Kidney capillary endothelial cell (primary cell): ENCODE measurements at regions not wholly inside any gene's neighbourhood (a gene's known extent, or its start where the extent isn't known, plus 50 kb on each side); places are given as distances from the start of the nearest gene placed in this dataset.

Experiments
- DNase-seq: peaks from one replicate; pipeline ENCODE4 v3.0.0-alpha.2; 2018; ENCODE audit warnings: low spot score

DNA sequence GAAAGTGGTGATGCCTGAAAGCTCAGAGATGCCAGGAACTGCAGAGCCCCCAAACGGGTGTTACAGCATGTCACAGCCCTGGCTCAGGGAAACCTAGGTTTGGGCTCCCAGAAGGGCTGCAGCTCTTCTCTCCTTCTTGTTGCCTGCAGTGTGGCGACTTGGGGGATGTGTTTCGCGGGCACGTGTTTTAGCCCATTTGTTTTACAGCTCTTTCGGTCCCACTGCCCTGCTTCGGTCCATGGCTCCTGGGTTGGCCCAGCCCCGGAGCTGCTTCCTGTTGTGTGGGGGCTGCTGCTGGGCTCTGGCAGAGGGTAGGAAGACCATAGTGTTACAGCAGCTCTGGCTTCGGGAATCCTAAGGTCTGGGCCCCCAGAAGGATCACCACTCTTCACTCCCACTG lies 222.9 kb upstream of the RIOK2 start:
- no peak for DNase-seq

DNA sequence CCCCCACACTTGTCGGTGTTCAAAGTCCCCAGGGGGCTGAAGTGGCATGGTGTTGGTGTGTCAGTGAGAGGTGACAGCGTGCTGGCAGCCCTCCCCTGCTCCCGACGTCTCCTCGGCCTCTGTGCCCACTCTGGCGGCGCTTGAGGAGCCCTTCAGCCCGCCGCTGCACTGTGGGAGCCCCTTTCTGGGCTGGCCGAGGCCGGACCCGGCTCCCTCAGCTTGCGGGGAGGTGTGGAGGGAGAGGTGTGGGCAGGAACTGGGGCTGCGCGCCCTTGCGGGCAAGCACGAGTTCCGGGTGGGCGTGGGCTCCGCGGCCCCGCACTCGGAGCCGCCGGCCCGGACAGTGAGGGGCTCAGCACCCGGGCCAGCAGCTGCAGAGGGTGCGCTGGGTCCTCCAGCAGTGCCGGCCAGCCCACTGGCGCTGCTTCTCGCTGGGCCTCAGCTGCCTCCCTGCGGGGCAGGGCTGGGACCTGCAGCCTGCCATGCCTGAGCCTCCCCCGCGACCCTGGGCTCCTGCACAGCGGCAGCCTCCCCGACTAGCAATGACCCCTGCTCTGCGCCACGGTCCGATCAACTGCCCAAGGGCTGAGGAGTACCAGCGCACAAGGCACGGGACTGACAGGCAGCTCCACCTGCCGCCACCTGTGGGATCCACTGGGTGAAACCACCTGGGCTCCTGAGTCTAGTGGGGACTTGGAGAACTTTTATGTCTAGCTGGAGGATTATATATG lies 224.1 kb upstream of the RIOK2 start:
- DNase-seq = no peak

DNA sequence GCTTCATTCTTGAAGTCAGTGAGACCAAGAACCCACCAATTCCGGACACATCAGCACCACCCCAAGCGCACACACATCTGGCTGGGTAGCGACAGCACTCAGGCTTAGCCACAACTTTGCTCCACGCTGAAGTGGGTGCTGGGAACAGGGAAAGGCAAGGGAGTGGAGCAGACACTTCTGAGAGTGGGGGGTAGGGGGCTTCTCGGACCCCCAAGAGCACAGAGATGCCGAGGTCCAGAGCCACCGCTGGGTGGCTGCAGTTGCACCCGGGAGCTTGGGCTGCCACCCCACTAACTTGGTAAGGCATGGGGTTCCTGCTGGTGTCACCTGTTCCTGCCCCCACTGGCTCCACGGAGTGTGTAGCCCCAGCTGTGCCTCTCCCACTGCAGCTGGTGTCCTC lies 225.3 kb upstream of the RIOK2 start:
- no peak for DNase-seq

DNA sequence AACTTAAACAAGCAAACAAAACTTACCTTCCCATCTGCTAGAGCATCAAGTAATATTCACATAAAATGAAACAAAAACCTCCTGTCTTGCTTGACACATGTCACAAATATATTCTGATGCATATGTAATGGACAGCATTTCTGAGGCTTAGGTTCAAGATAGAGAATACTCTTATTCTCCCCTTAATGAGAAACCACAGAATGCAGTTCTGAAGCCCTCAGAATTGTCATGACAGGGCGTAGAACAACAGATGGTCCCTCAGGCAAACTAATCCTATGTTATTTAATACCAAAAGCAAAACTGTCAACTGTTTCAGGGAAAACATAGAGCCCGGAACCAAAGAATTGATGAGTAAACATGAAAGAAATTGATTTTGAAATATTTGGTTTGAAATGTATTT lies 229.9 kb upstream of the RIOK2 start:
- no peak for DNase-seq

DNA sequence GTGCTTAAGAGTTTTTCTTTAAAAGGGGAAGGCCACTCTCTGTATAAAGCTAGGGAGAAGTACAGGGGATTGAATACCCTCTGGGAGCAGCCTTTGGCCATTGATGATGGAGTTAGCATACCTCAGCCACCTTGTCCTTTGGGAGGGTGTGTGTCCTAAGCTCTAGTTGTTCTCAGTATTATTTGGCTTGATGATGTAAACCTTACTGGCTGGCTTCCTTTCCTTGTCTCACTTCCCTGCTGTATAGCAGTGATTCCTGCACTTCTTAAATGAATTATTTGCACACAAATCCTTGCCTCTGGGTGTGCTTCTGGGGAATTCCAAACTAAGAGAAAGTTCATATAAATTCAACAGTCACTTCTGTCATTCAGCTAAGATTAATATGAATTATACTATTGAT lies 234.9 kb upstream of the RIOK2 start:
- DNase-seq = no peak

- DNase-seq = no peak
These were observed 235.4 kb upstream of the RIOK2 start for GRCh38 chr5:97418462-97418861.

DNA sequence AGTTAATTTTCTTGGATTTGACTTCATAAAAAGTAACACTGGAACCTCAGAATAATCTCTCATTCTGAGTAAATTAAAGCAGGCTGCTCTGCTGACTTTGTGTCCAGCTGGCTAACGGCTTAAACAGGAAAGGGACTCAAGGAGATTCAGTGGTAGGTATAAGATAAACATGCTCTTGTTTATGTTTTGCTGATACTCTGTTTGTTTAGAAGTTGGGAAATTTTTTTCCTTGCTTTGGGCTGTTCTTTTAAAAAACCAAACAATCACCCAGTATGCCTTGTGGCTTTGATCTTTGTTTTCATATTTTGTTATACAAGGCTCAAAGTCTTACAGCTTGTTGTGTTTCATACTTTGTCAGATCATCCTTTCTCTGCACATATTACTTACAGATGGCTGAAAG lies 237.6 kb upstream of the RIOK2 start:
- no peak for DNase-seq

- no peak for DNase-seq
These were observed 239.6 kb upstream of the RIOK2 start for GRCh38 chr5:97422678-97423077.

DNA sequence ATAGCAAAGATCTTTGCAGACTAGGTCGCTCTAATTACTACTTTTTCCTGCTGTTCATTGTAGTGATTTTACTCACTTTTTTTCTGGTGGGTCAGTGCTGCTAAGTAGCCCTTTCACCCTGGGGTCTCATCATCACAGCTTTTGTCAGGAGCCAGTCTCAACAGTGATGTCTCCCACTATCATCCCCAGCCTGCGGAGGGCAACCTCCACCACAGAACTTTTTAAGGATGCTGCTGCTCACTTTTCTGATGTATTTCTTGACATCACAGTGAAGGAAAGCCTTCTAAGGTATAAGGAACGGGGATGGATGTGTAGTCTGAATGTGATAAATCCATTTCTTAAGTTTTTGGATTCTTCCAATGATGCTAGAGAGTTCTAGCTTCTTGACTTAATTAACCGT lies 242.5 kb upstream of the RIOK2 start:
- peak; percentile 4 for DNase-seq

GRCh38 chr5:97427235-97427634 lies 244.2 kb upstream of the RIOK2 start:
- no peak for DNase-seq

- DNase-seq = no peak
These were observed 251.0 kb upstream of the RIOK2 start for GRCh38 chr5:97434021-97434420.

DNA sequence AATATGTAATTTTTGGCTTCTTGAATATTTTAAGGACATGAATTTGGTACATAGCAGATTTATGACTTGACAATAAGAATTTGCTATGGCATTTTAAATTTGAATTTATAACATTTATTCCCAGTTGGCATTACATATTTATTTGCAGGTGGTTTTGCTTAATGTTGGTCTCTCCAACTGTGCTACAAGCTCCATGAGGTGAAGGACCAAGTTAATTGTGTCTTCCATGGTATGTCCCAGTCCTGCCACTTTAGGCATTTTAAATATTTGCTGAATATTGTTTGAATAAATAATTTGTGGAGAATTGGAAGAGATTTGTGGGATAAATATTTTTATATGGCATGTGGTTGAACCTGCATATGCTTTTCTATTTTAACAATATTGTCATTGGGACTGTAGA lies 253.4 kb upstream of the RIOK2 start:
- no peak for DNase-seq

- no peak for DNase-seq
These were observed 260.7 kb upstream of the RIOK2 start for GRCh38 chr5:97443740-97444139.

DNA sequence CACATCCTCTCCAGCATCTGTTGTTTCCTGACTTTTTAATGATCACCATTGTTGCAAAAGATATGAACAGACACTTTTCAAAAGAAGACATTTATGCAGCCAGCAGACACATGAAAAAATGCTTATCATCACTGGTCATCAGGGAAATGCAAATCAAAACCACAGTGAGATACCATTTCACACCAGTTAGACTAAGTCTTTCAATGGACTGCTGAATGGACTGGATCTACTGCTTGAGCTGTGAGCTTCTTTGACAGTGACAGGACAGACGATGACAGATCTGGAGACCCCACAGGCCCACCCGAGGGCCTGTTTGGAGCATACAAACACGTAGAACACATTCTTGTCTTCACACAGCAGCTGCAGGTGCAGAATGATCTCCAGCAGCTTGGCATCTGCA lies 266.1 kb upstream of the RIOK2 start:
- no peak for DNase-seq

- no peak for DNase-seq
These were observed 269.6 kb upstream of the RIOK2 start for GRCh38 chr5:97452646-97453045.

DNA sequence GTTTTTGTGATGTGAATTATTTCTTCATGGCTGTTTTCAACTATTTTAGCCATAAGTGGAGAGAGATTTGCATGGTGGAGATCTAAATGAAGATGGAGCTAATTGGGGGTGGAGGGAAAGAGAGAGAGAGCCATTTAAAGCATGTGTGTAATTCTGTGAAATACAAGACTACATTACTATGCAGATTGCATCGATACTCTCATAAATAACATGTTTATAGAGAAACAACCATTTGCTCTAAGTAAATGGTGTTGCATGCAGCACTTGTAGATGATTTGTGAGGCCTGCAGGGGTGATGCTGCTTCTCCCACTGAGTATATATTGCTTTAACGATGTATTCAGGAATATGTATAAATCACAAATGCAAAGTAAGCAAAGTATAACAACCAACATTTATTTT lies 270.2 kb upstream of the RIOK2 start:
- no peak for DNase-seq

GRCh38 chr5:97454015-97454414 lies 271.0 kb upstream of the RIOK2 start:
- DNase-seq = no peak

DNA sequence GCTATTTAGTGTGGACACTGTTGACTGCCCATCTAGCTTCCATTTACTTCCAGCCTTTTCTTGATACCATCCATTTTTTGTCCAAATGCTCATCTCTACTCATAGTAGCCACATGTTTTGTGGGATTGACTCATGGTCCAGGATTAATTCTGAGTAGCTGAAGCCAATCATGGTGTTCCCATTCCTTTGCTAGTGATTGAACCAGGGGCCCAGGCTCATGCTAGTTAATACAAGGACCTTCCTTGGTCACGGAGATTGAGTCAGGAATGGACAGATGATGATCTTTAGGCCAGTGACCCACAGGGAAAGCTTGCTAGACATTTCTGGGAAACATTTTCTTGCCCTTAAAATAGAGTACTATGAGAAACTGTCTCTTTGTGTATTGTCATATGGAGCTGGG lies 272.9 kb upstream of the RIOK2 start:
- DNase-seq = no peak

DNA sequence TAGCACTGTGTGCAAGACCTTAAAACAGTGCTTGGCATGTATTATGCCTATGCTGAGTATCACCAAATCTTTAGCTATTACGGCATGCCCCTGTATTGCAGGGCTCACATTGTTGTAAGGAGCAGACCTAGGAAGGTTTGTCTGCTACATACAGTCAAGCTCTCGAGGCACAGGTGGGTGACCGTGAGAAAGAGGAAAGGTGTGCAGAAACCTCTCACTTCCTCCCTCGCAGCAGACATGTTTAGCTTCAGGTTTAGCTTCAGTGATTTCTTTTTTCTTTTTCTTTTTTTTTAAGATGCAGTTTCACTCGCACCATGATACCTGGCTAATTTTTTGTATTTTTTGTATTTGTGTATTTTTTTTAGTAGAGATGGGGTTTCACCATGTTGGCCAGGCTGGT lies 275.8 kb upstream of the RIOK2 start:
- DNase-seq = no peak

- DNase-seq = no peak
These were observed 288.9 kb upstream of the RIOK2 start for GRCh38 chr5:97471951-97472350.

DNA sequence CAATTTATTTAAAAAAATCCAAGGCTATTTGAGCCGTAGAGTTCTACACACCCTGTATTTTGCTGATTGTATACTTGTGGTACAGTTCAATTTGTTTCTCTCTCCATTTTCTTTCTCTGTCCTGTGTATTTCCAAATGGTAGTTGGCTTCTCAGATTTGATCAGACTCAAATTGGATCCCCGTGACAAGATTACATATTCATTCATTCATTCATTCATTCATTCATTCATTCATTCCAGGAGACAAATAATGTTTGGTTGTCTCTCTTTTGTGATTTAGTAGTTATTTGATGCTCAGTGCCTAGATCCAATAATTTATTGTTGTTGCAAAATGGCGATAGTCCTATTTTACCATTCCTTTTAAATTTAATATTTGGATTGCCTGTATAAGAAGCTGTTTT lies 292.8 kb upstream of the RIOK2 start:
- no peak for DNase-seq

DNA sequence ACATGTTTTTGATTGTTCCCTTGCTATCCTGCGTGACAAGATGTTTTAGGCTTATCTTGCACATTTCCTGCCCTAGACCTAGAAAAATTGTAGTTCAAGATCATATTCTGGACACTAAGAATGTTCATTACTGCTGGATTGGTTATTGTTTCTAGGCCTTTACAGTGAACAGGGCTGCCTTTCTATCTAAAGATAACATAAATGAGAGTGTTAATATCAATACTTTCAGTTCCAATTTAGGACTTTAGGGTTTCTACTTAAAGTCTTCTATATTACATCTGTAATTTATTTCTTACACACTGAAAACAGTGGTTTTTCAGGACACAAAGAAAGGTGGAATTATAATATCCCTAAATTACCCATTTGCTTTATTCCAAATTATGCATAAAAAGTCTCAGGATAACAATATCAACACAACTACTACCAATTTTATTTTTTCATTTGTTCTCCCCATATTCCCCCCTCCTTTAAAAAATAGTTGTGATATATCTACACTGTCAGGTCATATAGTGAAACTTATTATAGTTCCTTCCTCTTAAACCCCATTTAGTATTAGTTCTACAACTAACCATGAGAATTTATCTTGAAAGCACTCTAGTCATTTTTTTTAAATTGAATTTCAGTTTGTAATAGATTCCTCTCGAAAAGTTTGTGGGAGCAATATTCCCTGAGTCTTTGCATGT lies 293.9 kb upstream of the RIOK2 start:
- DNase-seq = no peak

GRCh38 chr5:97478483-97478882 lies 295.4 kb upstream of the RIOK2 start:
- no peak for DNase-seq

GRCh38 chr5:97480313-97480712 lies 297.3 kb upstream of the RIOK2 start:
- DNase-seq = no peak
